ENCODE measurements at regions not wholly inside any gene's neighbourhood (a gene's known extent, or its start where the extent isn't known, plus 50 kb on each side); places are given as distances from the start of the nearest gene placed in this dataset.

DNA sequence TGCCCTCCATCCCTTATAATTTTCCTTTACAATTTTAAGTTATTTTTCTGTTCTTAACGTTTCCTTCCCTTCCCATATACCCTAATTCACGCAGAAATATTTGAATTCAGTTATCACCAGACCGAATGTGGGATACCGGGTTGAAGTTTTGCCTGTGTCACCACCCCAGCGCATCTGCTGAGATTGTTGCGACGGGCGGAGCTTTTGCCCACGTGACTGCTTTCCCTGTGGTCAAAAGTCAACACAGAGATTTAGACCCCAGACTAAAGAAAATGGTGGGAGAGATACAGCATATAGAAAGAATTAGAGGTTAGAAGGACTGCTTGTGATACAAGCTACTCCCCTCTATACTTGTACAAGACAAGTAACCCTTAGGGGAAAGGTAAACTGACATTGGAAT lies 326.4 kb upstream of the CTNND2 start:
- TF ChIP-seq CTCF (IDR thresholded peaks at IDR 0.05 in 8 of 11, conservative IDR thresholded peaks at IDR 0.05 in 3 of 11) (no peak), POLR2AphosphoS5 (IDR thresholded peaks at IDR 0.05) (no peak), POLR2A (IDR thresholded peaks at IDR 0.05) (no peak)
